ENCODE measurements at regions not wholly inside any gene's neighbourhood (a gene's known extent, or its start where the extent isn't known, plus 50 kb on each side); places are given as distances from the start of the nearest gene placed in this dataset.

DNA sequence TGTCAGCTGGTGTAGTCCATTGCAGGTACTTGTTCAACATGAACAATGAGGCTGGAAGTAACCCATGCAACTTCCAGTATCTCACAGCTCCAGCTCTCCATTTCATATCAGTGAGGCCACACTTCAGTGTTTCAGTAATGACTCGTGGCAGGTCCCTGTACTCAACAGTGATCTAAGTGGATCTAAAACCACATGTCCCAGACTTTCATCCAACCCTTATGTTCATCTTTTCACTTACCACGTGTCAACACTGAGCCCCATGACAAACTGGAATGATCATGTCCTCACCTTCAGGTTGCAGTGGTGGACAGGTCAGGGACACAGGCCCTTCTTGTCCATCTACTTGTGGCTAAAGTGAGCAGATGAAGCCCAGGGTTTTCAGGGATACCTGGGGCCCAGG is 155.0 kb upstream of the GRB10 start:
- no peak overlapping the region for H2AFZ ChIP-seq (ENCODE audit: low read length)
- H4K20me1 ChIP-seq (ENCODE audit: control insufficient read depth, extremely low read depth, insufficient read depth, low read length) = no peaks in the 10 kb centered on the region
- H3K36me3 ChIP-seq (ENCODE audit: control insufficient read depth, insufficient read depth, low read length) = no peaks in the 10 kb centered on the region
- H3K4me3 ChIP-seq (replicated peaks in 1 of 4; ENCODE audit: control extremely low read depth in 1 of 4, insufficient read depth in 1 of 4, low read depth in 3 of 4, low read length in 4 of 4) = no peak overlapping the region
- H3K4me1 ChIP-seq (ENCODE audit: control insufficient read depth, extremely low read depth, insufficient read depth, low read length) = no peaks in the 10 kb centered on the region
- peaks cover 5% of the 10 kb centered on the region for H3K27me3 ChIP-seq (ENCODE audit: control insufficient read depth, insufficient read depth, low read length)
- TF ChIP-seq EZH2 (IDR thresholded peaks at IDR 0.05; ENCODE audit: low read length, missing control alignments) = no peak
- TF ChIP-seq, protein P1, sequence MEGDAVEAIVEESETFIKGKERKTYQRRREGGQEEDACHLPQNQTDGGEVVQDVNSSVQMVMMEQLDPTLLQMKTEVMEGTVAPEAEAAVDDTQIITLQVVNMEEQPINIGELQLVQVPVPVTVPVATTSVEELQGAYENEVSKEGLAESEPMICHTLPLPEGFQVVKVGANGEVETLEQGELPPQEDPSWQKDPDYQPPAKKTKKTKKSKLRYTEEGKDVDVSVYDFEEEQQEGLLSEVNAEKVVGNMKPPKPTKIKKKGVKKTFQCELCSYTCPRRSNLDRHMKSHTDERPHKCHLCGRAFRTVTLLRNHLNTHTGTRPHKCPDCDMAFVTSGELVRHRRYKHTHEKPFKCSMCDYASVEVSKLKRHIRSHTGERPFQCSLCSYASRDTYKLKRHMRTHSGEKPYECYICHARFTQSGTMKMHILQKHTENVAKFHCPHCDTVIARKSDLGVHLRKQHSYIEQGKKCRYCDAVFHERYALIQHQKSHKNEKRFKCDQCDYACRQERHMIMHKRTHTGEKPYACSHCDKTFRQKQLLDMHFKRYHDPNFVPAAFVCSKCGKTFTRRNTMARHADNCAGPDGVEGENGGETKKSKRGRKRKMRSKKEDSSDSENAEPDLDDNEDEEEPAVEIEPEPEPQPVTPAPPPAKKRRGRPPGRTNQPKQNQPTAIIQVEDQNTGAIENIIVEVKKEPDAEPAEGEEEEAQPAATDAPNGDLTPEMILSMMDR (conservative IDR thresholded peaks at IDR 0.05 in 1 of 2, IDR thresholded peaks at IDR 0.05 in 1 of 2; ENCODE audit: low read depth in 1 of 2, low read length in 2 of 2) = no peak
- DNase-seq (ENCODE audit: low read depth in 2 of 2) = no peak
- H3K9ac ChIP-seq (ENCODE audit: insufficient read depth, low read length) = no peak overlapping the region
- no peaks in the 10 kb centered on the region for H3K9me3 ChIP-seq (ENCODE audit: control insufficient read depth, insufficient read depth, low read depth, low read length)
- no peaks in the 10 kb centered on the region for H3K79me2 ChIP-seq (ENCODE audit: control insufficient read depth, insufficient read depth, low read length)
- H3K4me2 ChIP-seq (ENCODE audit: extremely low read depth, insufficient read depth, low read length) = no peak overlapping the region
- H3K27ac ChIP-seq (ENCODE audit: insufficient read depth, low read length) = no peak overlapping the region

DNA sequence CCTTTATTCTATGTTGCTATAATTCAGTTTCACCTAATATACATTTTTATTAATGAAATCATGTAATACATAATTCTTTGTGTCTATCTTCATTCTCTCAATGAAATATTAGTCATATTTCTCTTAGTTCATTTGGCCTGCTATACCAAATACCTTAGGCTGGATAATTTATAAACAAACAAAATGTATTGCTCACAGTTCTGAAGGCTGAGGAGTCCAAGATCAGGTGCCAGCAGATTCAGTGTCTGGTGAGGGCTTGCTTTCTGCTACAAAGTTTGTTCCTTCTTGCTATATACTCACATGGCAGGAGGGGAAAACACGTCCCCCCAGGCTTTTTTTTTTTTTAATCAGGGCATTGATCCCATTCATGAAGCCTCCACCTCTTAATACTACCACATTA is 143.4 kb upstream of the GRB10 start:
- Histone ChIP-seq H3K4me1 (ENCODE audit: control insufficient read depth, extremely low read depth, insufficient read depth, low read length) (no peaks in the 10 kb centered on the region), H3K79me2 (ENCODE audit: control insufficient read depth, insufficient read depth, low read length) (no peaks in the 10 kb centered on the region), H3K36me3 (ENCODE audit: control insufficient read depth, insufficient read depth, low read length) (no peaks in the 10 kb centered on the region), H2AFZ (ENCODE audit: low read length) (no peak overlapping the region), H3K4me2 (ENCODE audit: extremely low read depth, insufficient read depth, low read length) (no peak overlapping the region), H4K20me1 (ENCODE audit: control insufficient read depth, extremely low read depth, insufficient read depth, low read length) (no peaks in the 10 kb centered on the region), H3K9ac (ENCODE audit: insufficient read depth, low read length) (no peak overlapping the region), H3K27me3 (ENCODE audit: control insufficient read depth, insufficient read depth, low read length) (no peaks in the 10 kb centered on the region), H3K27ac (ENCODE audit: insufficient read depth, low read length) (no peak overlapping the region), H3K4me3 (replicated peaks in 1 of 4; ENCODE audit: control extremely low read depth in 1 of 4, insufficient read depth in 1 of 4, low read depth in 3 of 4, low read length in 4 of 4) (no peak overlapping the region), H3K9me3 (ENCODE audit: control insufficient read depth, insufficient read depth, low read depth, low read length) (no peaks in the 10 kb centered on the region)
- no peak for DNase-seq (ENCODE audit: low read depth in 2 of 2)
- TF ChIP-seq, protein P1 (conservative IDR thresholded peaks at IDR 0.05 in 1 of 2, IDR thresholded peaks at IDR 0.05 in 1 of 2; ENCODE audit: low read depth in 1 of 2, low read length in 2 of 2) = no peak
- no peak for TF ChIP-seq EZH2 (IDR thresholded peaks at IDR 0.05; ENCODE audit: low read length, missing control alignments)

- no peak for DNase-seq (ENCODE audit: low read depth in 2 of 2)
- no peak overlapping the region for H2AFZ ChIP-seq (ENCODE audit: low read length)
- no peaks in the 10 kb centered on the region for H3K36me3 ChIP-seq (ENCODE audit: control insufficient read depth, insufficient read depth, low read length)
- no peaks in the 10 kb centered on the region for H4K20me1 ChIP-seq (ENCODE audit: control insufficient read depth, extremely low read depth, insufficient read depth, low read length)
- no peak overlapping the region for H3K27ac ChIP-seq (ENCODE audit: insufficient read depth, low read length)
- no peak for TF ChIP-seq EZH2 (IDR thresholded peaks at IDR 0.05; ENCODE audit: low read length, missing control alignments)
- TF ChIP-seq, protein P1 (conservative IDR thresholded peaks at IDR 0.05 in 1 of 2, IDR thresholded peaks at IDR 0.05 in 1 of 2; ENCODE audit: low read depth in 1 of 2, low read length in 2 of 2) = no peak
- H3K4me3 ChIP-seq (replicated peaks in 1 of 4; ENCODE audit: control extremely low read depth in 1 of 4, insufficient read depth in 1 of 4, low read depth in 3 of 4, low read length in 4 of 4) = no peak overlapping the region
- H3K79me2 ChIP-seq (ENCODE audit: control insufficient read depth, insufficient read depth, low read length) = no peaks in the 10 kb centered on the region
- H3K9ac ChIP-seq (ENCODE audit: insufficient read depth, low read length) = no peak overlapping the region
- no peaks in the 10 kb centered on the region for H3K4me1 ChIP-seq (ENCODE audit: control insufficient read depth, extremely low read depth, insufficient read depth, low read length)
- no peaks in the 10 kb centered on the region for H3K9me3 ChIP-seq (ENCODE audit: control insufficient read depth, insufficient read depth, low read depth, low read length)
- H3K27me3 ChIP-seq (ENCODE audit: control insufficient read depth, insufficient read depth, low read length) = no peaks in the 10 kb centered on the region
- H3K4me2 ChIP-seq (ENCODE audit: extremely low read depth, insufficient read depth, low read length) = no peak overlapping the region
Measured at GRCh38 chr7:50923476-50923875, 140.8 kb upstream of the GRB10 start.

Data from fibroblast of lung (primary cell).